Stimulated activated CD8-positive, alpha-beta memory T cell treated with anti-CD3 and anti-CD28 coated beads, Interleukin-4, amount 100 ng/mL, for 48 hours (primary cell): ENCODE measurements at regions not wholly inside any gene's neighbourhood (a gene's known extent, or its start where the extent isn't known, plus 50 kb on each side); places are given as distances from the start of the nearest gene placed in this dataset.
"Not testable (repeated sequence)": the region's sequence is repeated elsewhere in the genome, so short reads cannot be mapped to it uniquely, and the experiment has no call there.

Experiments used
- DNase-seq: peaks from one replicate; pipeline ENCODE4 v3.0.0-alpha.2; 2020

GRCh38 chr15:99486371-99487336 is 79.1 kb upstream of the MEF2A start:
- DNase-seq: no peak

- no peak for DNase-seq
Measured at GRCh38 chr15:99487337-99487730, 78.5 kb upstream of the MEF2A start.

- DNase-seq: no peak
Measured at GRCh38 chr15:99492275-99492674, 73.5 kb upstream of the MEF2A start.

- DNase-seq: no peak
Measured at GRCh38 chr15:99492716-99493115, 73.1 kb upstream of the MEF2A start.

- DNase-seq: no peak
Measured at GRCh38 chr15:99493461-99493860, 72.3 kb upstream of the MEF2A start.

GRCh38 chr15:99494536-99495233 is 71.1 kb upstream of the MEF2A start:
- not testable (repeated sequence) for DNase-seq

- no peak for DNase-seq
Measured at GRCh38 chr15:99495430-99496301, 70.1 kb upstream of the MEF2A start.

GRCh38 chr15:99496302-99496629 is 69.5 kb upstream of the MEF2A start:
- DNase-seq: no peak

- peak; percentile 73 for DNase-seq
Measured at GRCh38 chr15:99502182-99502581, 63.6 kb upstream of the MEF2A start.

- DNase-seq: no peak
Measured at GRCh38 chr15:99502661-99503060, 63.1 kb upstream of the MEF2A start.

GRCh38 chr15:99503411-99503810 is 62.4 kb upstream of the MEF2A start:
- DNase-seq: no peak

- no peak for DNase-seq
Measured at GRCh38 chr15:99504071-99504822, 61.5 kb upstream of the MEF2A start.

- no peak for DNase-seq
Measured at GRCh38 chr15:99504823-99505551, 60.8 kb upstream of the MEF2A start.

GRCh38 chr15:99506399-99506798 is 59.4 kb upstream of the MEF2A start:
- no peak for DNase-seq

- DNase-seq: no peak
Measured at GRCh38 chr15:99507016-99507503, 58.7 kb upstream of the MEF2A start.

- no peak for DNase-seq
Measured at GRCh38 chr15:99507504-99508310, 58.1 kb upstream of the MEF2A start.

GRCh38 chr15:99508311-99508645 is 57.5 kb upstream of the MEF2A start:
- no peak for DNase-seq

GRCh38 chr15:99508852-99509251 is 56.9 kb upstream of the MEF2A start:
- no peak for DNase-seq

- DNase-seq: no peak
Measured at GRCh38 chr15:99509686-99510461, 55.9 kb upstream of the MEF2A start.

GRCh38 chr15:99511531-99511865 is 54.3 kb upstream of the MEF2A start:
- DNase-seq: no peak
